HEK293 (cell line): ENCODE measurements at regions not wholly inside any gene's neighbourhood (a gene's known extent, or its start where the extent isn't known, plus 50 kb on each side); places are given as distances from the start of the nearest gene placed in this dataset.

Source experiments
- CTCF ChIA-PET: fragments of 350-600 bp; formaldehyde crosslinking; extraction: SDS; loops from one replicate; lab custom pipeline; 2021; ENCODE audit warnings: antibody characterized with exemption; lab: Yijun Ruan, JAX
- POLR2A ChIA-PET: fragments of 300-600 bp; formaldehyde crosslinking; extraction: SDS; loops from one replicate; lab custom pipeline; 2020; ENCODE audit warnings: antibody characterized with exemption, inconsistent platforms; lab: Yijun Ruan, JAX
- H3K27ac ChIP-seq: fragments of 200-500 bp; sonication (Bioruptor generic); 2 replicates; pipeline ENCODE4 v1.5.1; 2014; ENCODE audit warnings: low read depth, low read length, control low read depth, inconsistent platforms; ENCODE audit errors: extremely low read depth
- H3K36me3 ChIP-seq, 2 experiments: fragments of 200-500 bp in 1 of 2; sonication (Bioruptor generic) in 1 of 2; 1 replicate in 1 of 2; 2 replicates in 1 of 2; pipeline ENCODE4 v1.5.1; 2014 to 2017; ENCODE audit warnings: inconsistent platforms in 2 of 2, low read length in 2 of 2; ENCODE audit not compliant: control insufficient read depth in 2 of 2, insufficient read depth in 1 of 2
- H3K4me1 ChIP-seq: fragments of 200-500 bp; sonication (Bioruptor generic); 2 replicates; pipeline ENCODE4 v1.5.1; 2014; ENCODE audit warnings: mild to moderate bottlenecking, low read length, inconsistent platforms; ENCODE audit not compliant: control insufficient read depth, insufficient read depth
- H3K4me3 ChIP-seq: 2 replicates; pipeline ENCODE4 v1.5.1; 2011; ENCODE audit warnings: low read depth, mild to moderate bottlenecking, control low read depth, low read length, moderate library complexity
- H3K9me3 ChIP-seq: fragments of 200-500 bp; sonication (Bioruptor generic); 2 replicates; pipeline ENCODE4 v1.5.1; 2014; ENCODE audit warnings: low read depth, low read length, inconsistent platforms; ENCODE audit not compliant: control insufficient read depth, insufficient read depth
- FEZF1 ChIP-seq: fragments of 450-650 bp; formaldehyde crosslinking; IDR thresholded peaks from 2 replicates; pipeline ENCODE4 v1.5.1; 2016; ENCODE audit warnings: missing biosample characterization, missing genetic modification characterization
- GLIS1 ChIP-seq: fragments of 450-650 bp; formaldehyde crosslinking; IDR thresholded peaks from 2 replicates; pipeline ENCODE4 v1.5.1; 2016; ENCODE audit warnings: missing biosample characterization, missing genetic modification characterization
- REPIN1 ChIP-seq: fragments of 450-650 bp; formaldehyde crosslinking; IDR thresholded peaks from 2 replicates; pipeline ENCODE4 v1.5.1; 2017; ENCODE audit warnings: missing biosample characterization, missing genetic modification characterization, low read depth
- SALL2 ChIP-seq: fragments of 450-650 bp; formaldehyde crosslinking; IDR thresholded peaks from 2 replicates; pipeline ENCODE4 v1.5.0; 2017; ENCODE audit warnings: missing biosample characterization, mild to moderate bottlenecking, missing genetic modification characterization, borderline replicate concordance
- SCRT1 ChIP-seq: fragments of 450-650 bp; formaldehyde crosslinking; IDR thresholded peaks from 2 replicates; pipeline ENCODE4 v1.5.1; 2016; ENCODE audit warnings: missing biosample characterization, missing genetic modification characterization, borderline replicate concordance
- ZBTB21 ChIP-seq: fragments of 450-650 bp; formaldehyde crosslinking; IDR thresholded peaks from 2 replicates; pipeline ENCODE4 v1.5.1; 2017; ENCODE audit warnings: missing biosample characterization, missing genetic modification characterization
- ZIC2 ChIP-seq: fragments of 450-650 bp; formaldehyde crosslinking; IDR thresholded peaks from 2 replicates; pipeline ENCODE4 v1.5.1; 2016; ENCODE audit warnings: missing biosample characterization, missing genetic modification characterization
- ZNF223 ChIP-seq: fragments of 450-650 bp; formaldehyde crosslinking; IDR thresholded peaks from 2 replicates; pipeline ENCODE4 v1.5.1; 2016; ENCODE audit warnings: missing biosample characterization, missing genetic modification characterization
- ZNF24 ChIP-seq: fragments of 450-650 bp; formaldehyde crosslinking; IDR thresholded peaks from 2 replicates; pipeline ENCODE4 v1.5.1; 2016; ENCODE audit warnings: missing biosample characterization, missing genetic modification characterization
- ZNF292 ChIP-seq: fragments of 450-650 bp; formaldehyde crosslinking; IDR thresholded peaks from 2 replicates; pipeline ENCODE4 v1.5.1; 2016; ENCODE audit warnings: low read depth, missing biosample characterization, missing genetic modification characterization, borderline replicate concordance
- ZNF555 ChIP-seq: fragments of 450-650 bp; formaldehyde crosslinking; conservative IDR thresholded peaks from 2 replicates; pipeline ENCODE4 v1.5.1; 2017; ENCODE audit warnings: missing biosample characterization, mild to moderate bottlenecking, missing genetic modification characterization, inconsistent platforms
- TF ChIP-seq, protein P1 (sequence below): fragments of 450-650 bp; formaldehyde crosslinking; IDR thresholded peaks from 2 replicates; pipeline ENCODE4 v1.5.1; 2016; ENCODE audit warnings: missing biosample characterization, missing genetic modification characterization, low read depth
- TF ChIP-seq, protein P2 (sequence below): fragments of 450-650 bp; formaldehyde crosslinking; IDR thresholded peaks from 2 replicates; pipeline ENCODE4 v1.5.1; 2016; ENCODE audit warnings: missing biosample characterization, missing genetic modification characterization
- TF ChIP-seq, protein P3 (sequence below): sonication (generic); formaldehyde crosslinking; IDR thresholded peaks from 2 replicates; pipeline ENCODE4 v1.8.1; 2022; ENCODE audit warnings: mild to moderate bottlenecking, moderate library complexity, missing genetic modification reagents
- TF ChIP-seq, protein P4 (sequence below): fragments of 450-650 bp; formaldehyde crosslinking; IDR thresholded peaks from 2 replicates; pipeline ENCODE4 v1.5.0; 2017; ENCODE audit warnings: missing biosample characterization, missing genetic modification characterization, borderline replicate concordance
- TF ChIP-seq, protein P5 (sequence below): fragments of 450-650 bp; formaldehyde crosslinking; IDR thresholded peaks from 2 replicates; pipeline ENCODE4 v1.5.1; 2016; ENCODE audit warnings: missing biosample characterization, missing genetic modification characterization
- TF ChIP-seq, protein P6 (sequence below): fragments of 450-650 bp; formaldehyde crosslinking; conservative IDR thresholded peaks from 2 replicates; pipeline ENCODE4 v1.5.1; 2016; ENCODE audit warnings: low read depth, missing biosample characterization, missing genetic modification characterization

DNA sequence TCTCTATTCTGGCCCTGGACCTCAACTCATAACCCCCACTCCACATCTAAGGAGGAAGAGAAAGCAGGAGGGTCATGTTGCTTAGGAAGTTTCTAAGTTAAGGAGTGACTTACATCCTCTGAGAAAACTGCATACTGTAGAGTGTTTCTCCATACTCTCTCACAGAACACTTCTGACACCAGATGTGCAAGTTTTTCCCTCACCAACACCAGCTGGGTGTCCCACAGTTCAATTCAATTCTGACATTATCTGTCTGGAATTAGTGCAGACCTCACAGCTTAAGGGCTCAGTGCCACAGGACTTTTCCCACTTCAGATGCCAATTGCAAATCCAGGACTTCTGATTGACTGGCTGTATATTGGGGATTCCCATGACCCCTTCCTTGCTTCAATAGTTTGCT, 89.0 kb upstream of the SFRP2 start (continued):
- TF ChIP-seq, protein P1, sequence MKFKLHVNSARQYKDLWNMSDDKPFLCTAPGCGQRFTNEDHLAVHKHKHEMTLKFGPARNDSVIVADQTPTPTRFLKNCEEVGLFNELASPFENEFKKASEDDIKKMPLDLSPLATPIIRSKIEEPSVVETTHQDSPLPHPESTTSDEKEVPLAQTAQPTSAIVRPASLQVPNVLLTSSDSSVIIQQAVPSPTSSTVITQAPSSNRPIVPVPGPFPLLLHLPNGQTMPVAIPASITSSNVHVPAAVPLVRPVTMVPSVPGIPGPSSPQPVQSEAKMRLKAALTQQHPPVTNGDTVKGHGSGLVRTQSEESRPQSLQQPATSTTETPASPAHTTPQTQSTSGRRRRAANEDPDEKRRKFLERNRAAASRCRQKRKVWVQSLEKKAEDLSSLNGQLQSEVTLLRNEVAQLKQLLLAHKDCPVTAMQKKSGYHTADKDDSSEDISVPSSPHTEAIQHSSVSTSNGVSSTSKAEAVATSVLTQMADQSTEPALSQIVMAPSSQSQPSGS (tag by site-specific recombination): no peak
- TF ChIP-seq SCRT1 (no peak), ZBTB21 (no peak)
- TF ChIP-seq, protein P2, sequence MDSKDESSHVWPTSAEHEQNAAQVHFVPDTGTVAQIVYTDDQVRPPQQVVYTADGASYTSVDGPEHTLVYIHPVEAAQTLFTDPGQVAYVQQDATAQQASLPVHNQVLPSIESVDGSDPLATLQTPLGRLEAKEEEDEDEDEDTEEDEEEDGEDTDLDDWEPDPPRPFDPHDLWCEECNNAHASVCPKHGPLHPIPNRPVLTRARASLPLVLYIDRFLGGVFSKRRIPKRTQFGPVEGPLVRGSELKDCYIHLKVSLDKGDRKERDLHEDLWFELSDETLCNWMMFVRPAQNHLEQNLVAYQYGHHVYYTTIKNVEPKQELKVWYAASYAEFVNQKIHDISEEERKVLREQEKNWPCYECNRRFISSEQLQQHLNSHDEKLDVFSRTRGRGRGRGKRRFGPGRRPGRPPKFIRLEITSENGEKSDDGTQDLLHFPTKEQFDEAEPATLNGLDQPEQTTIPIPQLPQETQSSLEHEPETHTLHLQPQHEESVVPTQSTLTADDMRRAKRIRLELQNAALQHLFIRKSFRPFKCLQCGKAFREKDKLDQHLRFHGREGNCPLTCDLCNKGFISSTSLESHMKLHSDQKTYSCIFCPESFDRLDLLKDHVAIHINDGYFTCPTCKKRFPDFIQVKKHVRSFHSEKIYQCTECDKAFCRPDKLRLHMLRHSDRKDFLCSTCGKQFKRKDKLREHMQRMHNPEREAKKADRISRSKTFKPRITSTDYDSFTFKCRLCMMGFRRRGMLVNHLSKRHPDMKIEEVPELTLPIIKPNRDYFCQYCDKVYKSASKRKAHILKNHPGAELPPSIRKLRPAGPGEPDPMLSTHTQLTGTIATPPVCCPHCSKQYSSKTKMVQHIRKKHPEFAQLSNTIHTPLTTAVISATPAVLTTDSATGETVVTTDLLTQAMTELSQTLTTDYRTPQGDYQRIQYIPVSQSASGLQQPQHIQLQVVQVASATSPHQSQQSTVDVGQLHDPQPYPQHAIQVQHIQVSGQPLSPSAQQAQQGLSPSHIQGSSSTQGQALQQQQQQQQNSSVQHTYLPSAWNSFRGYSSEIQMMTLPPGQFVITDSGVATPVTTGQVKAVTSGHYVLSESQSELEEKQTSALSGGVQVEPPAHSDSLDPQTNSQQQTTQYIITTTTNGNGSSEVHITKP (tag by site-specific recombination): no peak

DNA sequence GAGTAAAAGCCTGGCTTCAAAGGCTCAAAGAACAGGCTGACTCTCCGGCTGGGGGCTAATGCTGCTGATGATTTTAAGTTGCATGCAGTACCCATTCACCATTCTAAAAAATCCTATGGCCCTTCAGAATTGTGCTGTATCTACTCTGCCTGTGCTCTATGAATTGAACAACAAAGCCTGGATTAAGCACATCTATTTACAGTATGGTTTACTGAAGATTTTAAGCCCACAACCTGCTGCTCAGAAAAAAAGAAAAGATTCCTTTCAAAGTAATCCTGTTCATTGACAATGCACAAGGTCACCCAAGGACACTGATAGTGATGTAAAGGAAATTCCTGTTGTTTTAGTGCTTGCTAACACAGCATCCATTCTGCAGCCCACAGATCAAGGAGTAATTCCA, 84.9 kb upstream of the SFRP2 start:
- ChIA-PET CTCF (interaction anchor here (0.5 kb wide), 1 partner anchor 8 kb away, joined by 3 read pairs; no protein-coding TSS in a partner anchor), POLR2A (no interaction called here)
- Histone ChIP-seq H3K27ac (no peak overlapping the region), H3K36me3 (no peaks in the 10 kb centered on the region), H3K4me3 (no peak overlapping the region), H3K9me3 (no peaks in the 10 kb centered on the region), H3K4me1 (no peaks in the 10 kb centered on the region)
- TF ChIP-seq FEZF1 (tag by site-specific recombination): no peak
- no peak for TF ChIP-seq ZIC2 (tag by site-specific recombination)
- TF ChIP-seq, protein P3, sequence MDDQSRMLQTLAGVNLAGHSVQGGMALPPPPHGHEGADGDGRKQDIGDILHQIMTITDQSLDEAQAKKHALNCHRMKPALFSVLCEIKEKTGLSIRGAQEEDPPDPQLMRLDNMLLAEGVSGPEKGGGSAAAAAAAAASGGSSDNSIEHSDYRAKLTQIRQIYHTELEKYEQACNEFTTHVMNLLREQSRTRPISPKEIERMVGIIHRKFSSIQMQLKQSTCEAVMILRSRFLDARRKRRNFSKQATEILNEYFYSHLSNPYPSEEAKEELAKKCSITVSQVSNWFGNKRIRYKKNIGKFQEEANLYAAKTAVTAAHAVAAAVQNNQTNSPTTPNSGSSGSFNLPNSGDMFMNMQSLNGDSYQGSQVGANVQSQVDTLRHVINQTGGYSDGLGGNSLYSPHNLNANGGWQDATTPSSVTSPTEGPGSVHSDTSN: no peak
- no peak for TF ChIP-seq ZNF24 (tag by site-specific recombination)
- TF ChIP-seq, protein P4, sequence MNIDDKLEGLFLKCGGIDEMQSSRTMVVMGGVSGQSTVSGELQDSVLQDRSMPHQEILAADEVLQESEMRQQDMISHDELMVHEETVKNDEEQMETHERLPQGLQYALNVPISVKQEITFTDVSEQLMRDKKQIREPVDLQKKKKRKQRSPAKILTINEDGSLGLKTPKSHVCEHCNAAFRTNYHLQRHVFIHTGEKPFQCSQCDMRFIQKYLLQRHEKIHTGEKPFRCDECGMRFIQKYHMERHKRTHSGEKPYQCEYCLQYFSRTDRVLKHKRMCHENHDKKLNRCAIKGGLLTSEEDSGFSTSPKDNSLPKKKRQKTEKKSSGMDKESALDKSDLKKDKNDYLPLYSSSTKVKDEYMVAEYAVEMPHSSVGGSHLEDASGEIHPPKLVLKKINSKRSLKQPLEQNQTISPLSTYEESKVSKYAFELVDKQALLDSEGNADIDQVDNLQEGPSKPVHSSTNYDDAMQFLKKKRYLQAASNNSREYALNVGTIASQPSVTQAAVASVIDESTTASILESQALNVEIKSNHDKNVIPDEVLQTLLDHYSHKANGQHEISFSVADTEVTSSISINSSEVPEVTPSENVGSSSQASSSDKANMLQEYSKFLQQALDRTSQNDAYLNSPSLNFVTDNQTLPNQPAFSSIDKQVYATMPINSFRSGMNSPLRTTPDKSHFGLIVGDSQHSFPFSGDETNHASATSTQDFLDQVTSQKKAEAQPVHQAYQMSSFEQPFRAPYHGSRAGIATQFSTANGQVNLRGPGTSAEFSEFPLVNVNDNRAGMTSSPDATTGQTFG (tag by site-specific recombination): no peak
- TF ChIP-seq ZNF223: no peak
- no peak for TF ChIP-seq ZNF555
- no peak for TF ChIP-seq ZNF292
- TF ChIP-seq, protein P5, sequence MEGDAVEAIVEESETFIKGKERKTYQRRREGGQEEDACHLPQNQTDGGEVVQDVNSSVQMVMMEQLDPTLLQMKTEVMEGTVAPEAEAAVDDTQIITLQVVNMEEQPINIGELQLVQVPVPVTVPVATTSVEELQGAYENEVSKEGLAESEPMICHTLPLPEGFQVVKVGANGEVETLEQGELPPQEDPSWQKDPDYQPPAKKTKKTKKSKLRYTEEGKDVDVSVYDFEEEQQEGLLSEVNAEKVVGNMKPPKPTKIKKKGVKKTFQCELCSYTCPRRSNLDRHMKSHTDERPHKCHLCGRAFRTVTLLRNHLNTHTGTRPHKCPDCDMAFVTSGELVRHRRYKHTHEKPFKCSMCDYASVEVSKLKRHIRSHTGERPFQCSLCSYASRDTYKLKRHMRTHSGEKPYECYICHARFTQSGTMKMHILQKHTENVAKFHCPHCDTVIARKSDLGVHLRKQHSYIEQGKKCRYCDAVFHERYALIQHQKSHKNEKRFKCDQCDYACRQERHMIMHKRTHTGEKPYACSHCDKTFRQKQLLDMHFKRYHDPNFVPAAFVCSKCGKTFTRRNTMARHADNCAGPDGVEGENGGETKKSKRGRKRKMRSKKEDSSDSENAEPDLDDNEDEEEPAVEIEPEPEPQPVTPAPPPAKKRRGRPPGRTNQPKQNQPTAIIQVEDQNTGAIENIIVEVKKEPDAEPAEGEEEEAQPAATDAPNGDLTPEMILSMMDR: no peak
- no peak for TF ChIP-seq SALL2 (tag by site-specific recombination)
- no peak for TF ChIP-seq ZBTB21
- TF ChIP-seq, protein P6, sequence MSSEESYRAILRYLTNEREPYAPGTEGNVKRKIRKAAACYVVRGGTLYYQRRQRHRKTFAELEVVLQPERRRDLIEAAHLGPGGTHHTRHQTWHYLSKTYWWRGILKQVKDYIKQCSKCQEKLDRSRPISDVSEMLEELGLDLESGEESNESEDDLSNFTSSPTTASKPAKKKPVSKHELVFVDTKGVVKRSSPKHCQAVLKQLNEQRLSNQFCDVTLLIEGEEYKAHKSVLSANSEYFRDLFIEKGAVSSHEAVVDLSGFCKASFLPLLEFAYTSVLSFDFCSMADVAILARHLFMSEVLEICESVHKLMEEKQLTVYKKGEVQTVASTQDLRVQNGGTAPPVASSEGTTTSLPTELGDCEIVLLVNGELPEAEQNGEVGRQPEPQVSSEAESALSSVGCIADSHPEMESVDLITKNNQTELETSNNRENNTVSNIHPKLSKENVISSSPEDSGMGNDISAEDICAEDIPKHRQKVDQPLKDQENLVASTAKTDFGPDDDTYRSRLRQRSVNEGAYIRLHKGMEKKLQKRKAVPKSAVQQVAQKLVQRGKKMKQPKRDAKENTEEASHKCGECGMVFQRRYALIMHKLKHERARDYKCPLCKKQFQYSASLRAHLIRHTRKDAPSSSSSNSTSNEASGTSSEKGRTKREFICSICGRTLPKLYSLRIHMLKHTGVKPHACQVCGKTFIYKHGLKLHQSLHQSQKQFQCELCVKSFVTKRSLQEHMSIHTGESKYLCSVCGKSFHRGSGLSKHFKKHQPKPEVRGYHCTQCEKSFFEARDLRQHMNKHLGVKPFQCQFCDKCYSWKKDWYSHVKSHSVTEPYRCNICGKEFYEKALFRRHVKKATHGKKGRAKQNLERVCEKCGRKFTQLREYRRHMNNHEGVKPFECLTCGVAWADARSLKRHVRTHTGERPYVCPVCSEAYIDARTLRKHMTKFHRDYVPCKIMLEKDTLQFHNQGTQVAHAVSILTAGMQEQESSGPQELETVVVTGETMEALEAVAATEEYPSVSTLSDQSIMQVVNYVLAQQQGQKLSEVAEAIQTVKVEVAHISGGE (tag by site-specific recombination): no peak
- TF ChIP-seq GLIS1: no peak
- TF ChIP-seq REPIN1: no peak
